ENCODE measurements at regions not wholly inside any gene's neighbourhood (a gene's known extent, or its start where the extent isn't known, plus 50 kb on each side); places are given as distances from the start of the nearest gene placed in this dataset.

- Histone ChIP-seq H4K20me1 (ENCODE audit: insufficient read depth) (no peaks in the 10 kb centered on the region), H3K79me2 (ENCODE audit: insufficient read depth, low read depth) (no peaks in the 10 kb centered on the region), H3K4me2 (no peak overlapping the region), H2AFZ (ENCODE audit: low read depth) (no peak overlapping the region), H3K36me3 (ENCODE audit: insufficient read depth) (no peaks in the 10 kb centered on the region), H3K27me3 (ENCODE audit: insufficient read depth, low read depth) (no peaks in the 10 kb centered on the region), H3K27ac (no peak overlapping the region), H3K4me3 (IDR thresholded peaks at IDR 0.05; ENCODE audit: insufficient read depth, low read depth, low read length) (no peak overlapping the region), H3K4me1 (ENCODE audit: low read depth, poor library complexity, severe bottlenecking) (no peaks in the 10 kb centered on the region), H3K9ac (no peak overlapping the region)
- no peak for TF ChIP-seq CTCF (conservative IDR thresholded peaks at IDR 0.05; ENCODE audit: low read depth, low read length)
Measured at GRCh38 chr7:106515321-106515720, 145.6 kb downstream of the CCDC71L start.

- Histone ChIP-seq H3K4me2 (no peak overlapping the region), H3K4me1 (ENCODE audit: low read depth, poor library complexity, severe bottlenecking) (no peaks in the 10 kb centered on the region), H3K36me3 (ENCODE audit: insufficient read depth) (no peaks in the 10 kb centered on the region), H3K9ac (no peak overlapping the region), H2AFZ (ENCODE audit: low read depth) (no peak overlapping the region), H3K4me3 (IDR thresholded peaks at IDR 0.05; ENCODE audit: insufficient read depth, low read depth, low read length) (no peak overlapping the region), H3K79me2 (ENCODE audit: insufficient read depth, low read depth) (no peaks in the 10 kb centered on the region), H4K20me1 (ENCODE audit: insufficient read depth) (no peaks in the 10 kb centered on the region), H3K27me3 (ENCODE audit: insufficient read depth, low read depth) (no peaks in the 10 kb centered on the region), H3K27ac (no peak overlapping the region)
- no peak for TF ChIP-seq CTCF (conservative IDR thresholded peaks at IDR 0.05; ENCODE audit: low read depth, low read length)
Measured at GRCh38 chr7:106514881-106515280, 146.1 kb downstream of the CCDC71L start.

- no peak overlapping the region for H3K27ac ChIP-seq
- no peaks in the 10 kb centered on the region for H3K79me2 ChIP-seq (ENCODE audit: insufficient read depth, low read depth)
- no peak overlapping the region for H3K4me2 ChIP-seq
Measured at GRCh38 chr7:106512217-106512616, 148.7 kb downstream of the CCDC71L start.

GRCh38 chr7:106504645-106505044 lies 156.3 kb downstream of the CCDC71L start:
- H4K20me1 ChIP-seq (ENCODE audit: insufficient read depth) = no peaks in the 10 kb centered on the region
- no peak overlapping the region for H3K9ac ChIP-seq
- no peak overlapping the region for H3K27ac ChIP-seq
- no peak overlapping the region for H3K4me3 ChIP-seq (IDR thresholded peaks at IDR 0.05; ENCODE audit: insufficient read depth, low read depth, low read length)
- H3K4me2 ChIP-seq = no peak overlapping the region
- no peaks in the 10 kb centered on the region for H3K79me2 ChIP-seq (ENCODE audit: insufficient read depth, low read depth)
- no peak overlapping the region for H2AFZ ChIP-seq (ENCODE audit: low read depth)
- no peaks in the 10 kb centered on the region for H3K4me1 ChIP-seq (ENCODE audit: low read depth, poor library complexity, severe bottlenecking)
- no peaks in the 10 kb centered on the region for H3K27me3 ChIP-seq (ENCODE audit: insufficient read depth, low read depth)
- no peaks in the 10 kb centered on the region for H3K36me3 ChIP-seq (ENCODE audit: insufficient read depth)
- TF ChIP-seq CTCF (conservative IDR thresholded peaks at IDR 0.05; ENCODE audit: low read depth, low read length) = no peak

More at GRCh38 chr7:106512217-106512616, 148.7 kb downstream of the CCDC71L start:
- Histone ChIP-seq H3K4me1 (ENCODE audit: low read depth, poor library complexity, severe bottlenecking) (no peaks in the 10 kb centered on the region), H3K27me3 (ENCODE audit: insufficient read depth, low read depth) (no peaks in the 10 kb centered on the region), H3K36me3 (ENCODE audit: insufficient read depth) (no peaks in the 10 kb centered on the region), H3K4me3 (IDR thresholded peaks at IDR 0.05; ENCODE audit: insufficient read depth, low read depth, low read length) (no peak overlapping the region), H2AFZ (ENCODE audit: low read depth) (no peak overlapping the region), H3K9ac (no peak overlapping the region), H4K20me1 (ENCODE audit: insufficient read depth) (no peaks in the 10 kb centered on the region)
- no peak for TF ChIP-seq CTCF (conservative IDR thresholded peaks at IDR 0.05; ENCODE audit: low read depth, low read length)
